ENCODE measurements at regions not wholly inside any gene's neighbourhood (a gene's known extent, or its start where the extent isn't known, plus 50 kb on each side); places are given as distances from the start of the nearest gene placed in this dataset.

DNA sequence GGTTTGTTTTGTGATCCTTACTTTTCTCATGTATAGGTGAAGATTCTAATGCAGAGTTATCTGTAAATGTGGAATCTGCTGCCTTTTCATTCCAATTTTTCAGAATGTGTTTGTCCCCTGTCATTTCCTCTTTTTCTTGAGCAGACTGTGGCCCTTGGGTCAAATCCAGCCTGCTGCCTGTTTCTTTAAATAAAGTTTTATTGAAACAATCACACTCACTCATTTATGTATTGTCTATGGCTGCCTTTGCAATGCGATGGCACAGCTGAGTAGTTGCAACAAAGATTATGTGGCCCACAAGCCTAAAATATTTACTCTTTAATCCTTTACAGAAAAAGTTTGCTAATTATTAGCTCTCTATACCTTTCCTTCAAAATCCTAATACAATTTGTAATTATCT lies 116.3 kb upstream of the NPHP3 start:
- no peak for DNase-seq
- Histone ChIP-seq H3K4me1 (ENCODE audit: low read length) (no peaks in the 10 kb centered on the region), H3K4me3 (ENCODE audit: low read length) (no peak overlapping the region), H3K27ac (ENCODE audit: low read length) (no peak overlapping the region), H3K27me3 (ENCODE audit: low read length) (no peaks in the 10 kb centered on the region), H3K9ac (ENCODE audit: low read length) (no peak overlapping the region), H3K4me2 (ENCODE audit: low read depth, low read length, poor library complexity, severe bottlenecking) (no peak overlapping the region), H2AFZ (ENCODE audit: low read length) (no peak overlapping the region), H3K79me2 (ENCODE audit: low read length) (no peaks in the 10 kb centered on the region), H3K9me2 (replicated peaks; ENCODE audit: insufficient read depth, low read length) (no peaks in the 10 kb centered on the region), H4K20me1 (ENCODE audit: insufficient read depth, low read depth, low read length) (no peaks in the 10 kb centered on the region), H3K36me3 (ENCODE audit: insufficient read depth, low read length) (no peaks in the 10 kb centered on the region), H3K9me3 (ENCODE audit: low read length) (no peaks in the 10 kb centered on the region)

DNA sequence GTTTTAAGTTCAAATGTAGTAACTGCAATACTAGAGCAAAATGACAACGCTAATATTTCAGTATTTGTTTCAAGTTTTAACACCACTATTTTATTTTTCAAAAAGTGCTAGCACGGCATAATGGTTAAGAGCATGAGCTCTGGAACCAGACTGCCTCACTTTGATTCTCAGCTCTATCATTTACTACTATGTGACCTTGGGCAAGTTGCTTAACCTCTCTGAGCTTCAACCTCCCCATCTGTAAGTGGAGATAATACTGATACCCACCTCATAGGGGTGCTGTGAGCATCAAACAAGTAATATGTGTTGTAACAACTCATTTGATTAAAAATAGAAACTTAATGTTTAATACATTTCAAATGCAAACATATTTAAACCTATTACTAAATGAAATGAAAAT lies 115.4 kb upstream of the NPHP3 start:
- DNase-seq, result no peak
- Histone ChIP-seq H3K4me2 (ENCODE audit: low read depth, low read length, poor library complexity, severe bottlenecking) (no peak overlapping the region), H3K79me2 (ENCODE audit: low read length) (no peaks in the 10 kb centered on the region), H2AFZ (ENCODE audit: low read length) (no peak overlapping the region), H3K9me2 (replicated peaks; ENCODE audit: insufficient read depth, low read length) (no peaks in the 10 kb centered on the region), H3K4me1 (ENCODE audit: low read length) (no peaks in the 10 kb centered on the region), H3K36me3 (ENCODE audit: insufficient read depth, low read length) (no peaks in the 10 kb centered on the region), H3K9ac (ENCODE audit: low read length) (no peak overlapping the region), H3K9me3 (ENCODE audit: low read length) (no peaks in the 10 kb centered on the region), H4K20me1 (ENCODE audit: insufficient read depth, low read depth, low read length) (no peaks in the 10 kb centered on the region), H3K27ac (ENCODE audit: low read length) (no peak overlapping the region), H3K27me3 (ENCODE audit: low read length) (no peaks in the 10 kb centered on the region), H3K4me3 (ENCODE audit: low read length) (no peak overlapping the region)

GRCh38 chr3:132834356-132834755 lies 112.1 kb upstream of the NPHP3 start:
- H3K4me1 ChIP-seq (ENCODE audit: low read length), result no peaks in the 10 kb centered on the region
- no peaks in the 10 kb centered on the region for H3K9me2 ChIP-seq (replicated peaks; ENCODE audit: insufficient read depth, low read length)
- no peaks in the 10 kb centered on the region for H3K9me3 ChIP-seq (ENCODE audit: low read length)
- H4K20me1 ChIP-seq (ENCODE audit: insufficient read depth, low read depth, low read length), result no peaks in the 10 kb centered on the region
- no peak overlapping the region for H3K4me2 ChIP-seq (ENCODE audit: low read depth, low read length, poor library complexity, severe bottlenecking)
- no peak for DNase-seq
- no peaks in the 10 kb centered on the region for H3K79me2 ChIP-seq (ENCODE audit: low read length)
- H3K27ac ChIP-seq (ENCODE audit: low read length), result no peak overlapping the region
- H2AFZ ChIP-seq (ENCODE audit: low read length), result no peak overlapping the region
- H3K9ac ChIP-seq (ENCODE audit: low read length), result no peak overlapping the region
- no peaks in the 10 kb centered on the region for H3K27me3 ChIP-seq (ENCODE audit: low read length)
- H3K36me3 ChIP-seq (ENCODE audit: insufficient read depth, low read length), result no peaks in the 10 kb centered on the region
- no peak overlapping the region for H3K4me3 ChIP-seq (ENCODE audit: low read length)

DNA sequence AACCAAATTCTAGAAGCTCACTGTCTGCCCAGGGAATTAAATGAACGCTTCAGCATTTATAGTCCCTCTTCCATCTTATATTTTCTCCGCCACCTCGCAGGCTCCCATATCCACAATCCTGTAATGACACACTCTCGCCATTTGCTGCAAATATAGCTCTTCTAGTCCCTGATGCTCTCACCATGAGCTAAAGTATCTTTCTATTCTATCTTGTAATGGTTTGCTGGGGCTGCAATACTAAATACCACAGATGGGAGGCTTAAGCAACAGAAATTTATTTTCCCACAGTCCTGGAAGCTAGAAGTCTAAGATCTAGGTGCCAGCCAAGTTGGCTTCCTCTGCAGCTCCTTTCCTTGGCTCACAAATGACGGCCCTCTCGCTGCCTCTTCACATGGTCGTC lies 106.9 kb upstream of the NPHP3 start:
- no peaks in the 10 kb centered on the region for H3K79me2 ChIP-seq (ENCODE audit: low read length)
- H3K27ac ChIP-seq (ENCODE audit: low read length), result no peak overlapping the region
- no peak overlapping the region for H3K4me2 ChIP-seq (ENCODE audit: low read depth, low read length, poor library complexity, severe bottlenecking)
- H3K4me3 ChIP-seq (ENCODE audit: low read length), result no peak overlapping the region
- no peaks in the 10 kb centered on the region for H4K20me1 ChIP-seq (ENCODE audit: insufficient read depth, low read depth, low read length)
- H3K27me3 ChIP-seq (ENCODE audit: low read length), result 0 out of 2 replicates have a peak, but pooled peaks cover 2% of the 10 kb centered on the region
- H3K4me1 ChIP-seq (ENCODE audit: low read length), result no peaks in the 10 kb centered on the region
- H3K36me3 ChIP-seq (ENCODE audit: insufficient read depth, low read length), result no peaks in the 10 kb centered on the region
- no peak overlapping the region for H2AFZ ChIP-seq (ENCODE audit: low read length)
- H3K9me3 ChIP-seq (ENCODE audit: low read length), result no peaks in the 10 kb centered on the region
- 0 out of 2 replicates have a peak, but pooled peaks cover 3% of the 10 kb centered on the region for H3K9me2 ChIP-seq (replicated peaks; ENCODE audit: insufficient read depth, low read length)
- no peak for DNase-seq
- no peak overlapping the region for H3K9ac ChIP-seq (ENCODE audit: low read length)

- Histone ChIP-seq H3K4me3 (ENCODE audit: low read length) (no peak overlapping the region), H3K27me3 (ENCODE audit: low read length) (0 out of 2 replicates have a peak, but pooled peaks cover 2% of the 10 kb centered on the region), H3K36me3 (ENCODE audit: insufficient read depth, low read length) (no peaks in the 10 kb centered on the region), H4K20me1 (ENCODE audit: insufficient read depth, low read depth, low read length) (no peaks in the 10 kb centered on the region), H3K4me2 (ENCODE audit: low read depth, low read length, poor library complexity, severe bottlenecking) (no peak overlapping the region), H3K4me1 (ENCODE audit: low read length) (no peaks in the 10 kb centered on the region), H2AFZ (ENCODE audit: low read length) (no peak overlapping the region), H3K9me3 (ENCODE audit: low read length) (no peaks in the 10 kb centered on the region), H3K9me2 (replicated peaks; ENCODE audit: insufficient read depth, low read length) (no peaks in the 10 kb centered on the region), H3K79me2 (ENCODE audit: low read length) (no peaks in the 10 kb centered on the region), H3K9ac (ENCODE audit: low read length) (no peak overlapping the region), H3K27ac (ENCODE audit: low read length) (no peak overlapping the region)
- no peak for DNase-seq
Measured at GRCh38 chr3:132822837-132823236, 100.6 kb upstream of the NPHP3 start.

DNA sequence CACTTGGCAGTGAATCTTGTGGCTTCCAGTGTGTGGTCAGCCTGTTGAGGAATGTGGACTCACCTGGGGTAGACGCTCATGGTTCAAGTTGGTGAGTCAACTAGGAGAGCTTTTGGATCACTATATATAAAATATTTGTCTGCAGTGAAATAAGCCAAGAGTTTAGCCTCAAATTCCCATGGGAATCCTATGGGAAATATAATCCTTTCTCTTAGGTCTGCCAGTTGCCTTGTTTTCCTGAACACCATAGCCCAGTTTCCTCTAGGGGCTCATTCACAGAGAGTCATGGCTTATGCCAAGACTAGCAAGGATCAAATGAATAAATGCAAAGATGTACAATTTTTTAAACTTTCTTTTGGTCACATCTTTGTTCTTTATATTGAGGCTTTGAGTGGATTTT lies 100.1 kb upstream of the NPHP3 start:
- no peak overlapping the region for H3K27ac ChIP-seq (ENCODE audit: low read length)
- DNase-seq, result no peak
- H3K79me2 ChIP-seq (ENCODE audit: low read length), result no peaks in the 10 kb centered on the region
- H3K4me2 ChIP-seq (ENCODE audit: low read depth, low read length, poor library complexity, severe bottlenecking), result no peak overlapping the region
- no peaks in the 10 kb centered on the region for H3K4me1 ChIP-seq (ENCODE audit: low read length)
- H3K9me3 ChIP-seq (ENCODE audit: low read length), result no peaks in the 10 kb centered on the region
- no peaks in the 10 kb centered on the region for H4K20me1 ChIP-seq (ENCODE audit: insufficient read depth, low read depth, low read length)
- H2AFZ ChIP-seq (ENCODE audit: low read length), result no peak overlapping the region
- no peaks in the 10 kb centered on the region for H3K9me2 ChIP-seq (replicated peaks; ENCODE audit: insufficient read depth, low read length)
- H3K9ac ChIP-seq (ENCODE audit: low read length), result no peak overlapping the region
- no peaks in the 10 kb centered on the region for H3K36me3 ChIP-seq (ENCODE audit: insufficient read depth, low read length)
- 0 out of 2 replicates have a peak, but pooled peaks cover 2% of the 10 kb centered on the region for H3K27me3 ChIP-seq (ENCODE audit: low read length)
- H3K4me3 ChIP-seq (ENCODE audit: low read length), result no peak overlapping the region

DNA sequence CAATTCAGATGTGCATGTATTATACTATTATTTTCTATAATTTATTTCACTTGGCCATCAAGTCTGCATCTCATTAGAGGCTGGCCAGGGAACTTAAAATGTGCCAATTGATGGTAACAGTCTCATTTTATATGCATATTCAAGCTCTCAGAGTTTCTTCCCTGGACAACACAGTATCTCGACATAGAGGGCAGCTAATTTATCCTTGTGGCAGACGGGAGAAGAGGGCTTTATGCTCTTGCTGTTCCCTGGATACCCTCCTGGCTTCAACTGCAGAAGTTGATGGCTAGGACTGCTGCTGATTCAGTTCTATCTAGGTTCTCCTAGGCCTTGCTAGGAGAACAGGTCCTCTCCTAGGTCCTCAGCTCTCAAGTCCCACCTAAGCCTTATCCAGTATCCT lies 99.1 kb upstream of the NPHP3 start:
- Histone ChIP-seq H3K9ac (ENCODE audit: low read length) (no peak overlapping the region), H3K4me2 (ENCODE audit: low read depth, low read length, poor library complexity, severe bottlenecking) (no peak overlapping the region), H2AFZ (ENCODE audit: low read length) (no peak overlapping the region), H3K27me3 (ENCODE audit: low read length) (0 out of 2 replicates have a peak, but pooled peaks cover 2% of the 10 kb centered on the region), H3K27ac (ENCODE audit: low read length) (no peak overlapping the region), H3K79me2 (ENCODE audit: low read length) (no peaks in the 10 kb centered on the region), H4K20me1 (ENCODE audit: insufficient read depth, low read depth, low read length) (no peaks in the 10 kb centered on the region), H3K36me3 (ENCODE audit: insufficient read depth, low read length) (no peaks in the 10 kb centered on the region), H3K9me3 (ENCODE audit: low read length) (no peaks in the 10 kb centered on the region), H3K4me3 (ENCODE audit: low read length) (no peak overlapping the region), H3K4me1 (ENCODE audit: low read length) (no peaks in the 10 kb centered on the region), H3K9me2 (replicated peaks; ENCODE audit: insufficient read depth, low read length) (no peaks in the 10 kb centered on the region)
- DNase-seq, result no peak

DNA sequence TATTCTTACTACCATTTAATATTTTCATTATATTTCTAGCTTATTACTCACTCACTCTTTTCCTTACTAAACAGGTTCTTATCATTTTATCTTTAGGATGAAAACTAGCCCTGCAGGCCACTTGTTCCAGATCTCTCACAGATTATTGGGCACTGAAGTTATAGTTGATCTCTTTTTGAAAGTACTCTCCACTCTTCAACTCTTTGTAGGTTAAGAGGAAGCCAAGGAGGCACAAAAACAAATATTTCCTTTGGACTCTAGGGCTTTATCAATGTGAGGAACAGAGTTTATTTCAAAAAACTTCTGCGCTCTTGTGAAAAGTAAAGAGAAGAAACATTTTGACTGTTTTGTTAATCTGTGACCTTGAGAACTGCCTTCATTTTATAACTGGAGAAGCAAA lies 96.0 kb upstream of the NPHP3 start:
- DNase-seq, result no peak
- H3K9me2 ChIP-seq (replicated peaks; ENCODE audit: insufficient read depth, low read length), result no peaks in the 10 kb centered on the region
- no peaks in the 10 kb centered on the region for H3K9me3 ChIP-seq (ENCODE audit: low read length)
- no peak overlapping the region for H2AFZ ChIP-seq (ENCODE audit: low read length)
- no peaks in the 10 kb centered on the region for H4K20me1 ChIP-seq (ENCODE audit: insufficient read depth, low read depth, low read length)
- H3K4me2 ChIP-seq (ENCODE audit: low read depth, low read length, poor library complexity, severe bottlenecking), result no peak overlapping the region
- H3K9ac ChIP-seq (ENCODE audit: low read length), result no peak overlapping the region
- no peaks in the 10 kb centered on the region for H3K79me2 ChIP-seq (ENCODE audit: low read length)
- no peak overlapping the region for H3K27ac ChIP-seq (ENCODE audit: low read length)
- no peak overlapping the region for H3K4me3 ChIP-seq (ENCODE audit: low read length)
- no peaks in the 10 kb centered on the region for H3K4me1 ChIP-seq (ENCODE audit: low read length)
- no peaks in the 10 kb centered on the region for H3K27me3 ChIP-seq (ENCODE audit: low read length)
- H3K36me3 ChIP-seq (ENCODE audit: insufficient read depth, low read length), result no peaks in the 10 kb centered on the region

DNA sequence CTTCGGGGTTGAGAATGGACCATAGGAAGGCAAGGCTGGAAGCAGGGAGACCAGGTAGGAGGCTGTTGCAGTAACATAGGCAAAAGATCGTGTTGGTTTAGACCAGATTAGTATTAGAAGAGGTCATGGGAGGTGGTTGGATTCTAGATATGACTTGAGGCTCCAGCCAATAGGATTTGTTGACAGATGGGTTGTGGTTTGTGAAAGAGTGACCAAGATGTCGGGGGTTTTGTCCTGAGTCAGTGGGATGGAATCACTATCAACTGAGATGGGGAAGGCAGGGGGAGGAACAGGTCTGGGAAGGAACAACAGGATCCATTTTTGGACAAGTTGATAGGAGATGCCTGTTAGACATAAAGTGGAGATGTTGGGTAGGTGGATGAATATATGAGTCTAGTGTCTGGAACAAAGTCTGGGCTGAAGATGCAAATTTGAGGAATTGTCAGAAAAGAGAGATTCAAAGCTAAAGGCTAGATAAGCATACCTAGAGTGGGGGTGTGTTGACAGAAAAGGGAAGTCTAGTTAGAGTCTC lies 95.5 kb upstream of the NPHP3 start:
- Histone ChIP-seq H3K9ac (ENCODE audit: low read length) (no peak overlapping the region), H3K4me1 (ENCODE audit: low read length) (no peaks in the 10 kb centered on the region), H3K27me3 (ENCODE audit: low read length) (no peaks in the 10 kb centered on the region)

More for the DNA sequence above, 95.5 kb upstream of the NPHP3 start:
- no peak overlapping the region for H2AFZ ChIP-seq (ENCODE audit: low read length)
- no peaks in the 10 kb centered on the region for H3K79me2 ChIP-seq (ENCODE audit: low read length)
- H3K4me2 ChIP-seq (ENCODE audit: low read depth, low read length, poor library complexity, severe bottlenecking), result no peak overlapping the region
- H3K27ac ChIP-seq (ENCODE audit: low read length), result no peak overlapping the region
- no peaks in the 10 kb centered on the region for H3K36me3 ChIP-seq (ENCODE audit: insufficient read depth, low read length)
- H3K4me3 ChIP-seq (ENCODE audit: low read length), result no peak overlapping the region
- no peaks in the 10 kb centered on the region for H4K20me1 ChIP-seq (ENCODE audit: insufficient read depth, low read depth, low read length)
- H3K9me2 ChIP-seq (replicated peaks; ENCODE audit: insufficient read depth, low read length), result no peaks in the 10 kb centered on the region
- no peak for DNase-seq
- no peaks in the 10 kb centered on the region for H3K9me3 ChIP-seq (ENCODE audit: low read length)
